ENCODE measurements at regions not wholly inside any gene's neighbourhood (a gene's known extent, or its start where the extent isn't known, plus 50 kb on each side); places are given as distances from the start of the nearest gene placed in this dataset.

GRCh38 chr2:49780949-49781348 is 626.6 kb upstream of the FSHR start:
- in situ Hi-C loops (cut with MboI; ENCODE audit: low pct_ligation_motif_present in 1 of 4, low pct_unique_long_range_greater_than_20kb in 1 of 4, low sequenced_read_pairs in 3 of 4): no loop called here
- H3K4me3 ChIP-seq: no peak overlapping the region
- H3K27me3 ChIP-seq: no peaks in the 10 kb centered on the region
- TF ChIP-seq CTCF (IDR thresholded peaks at IDR 0.05): no peak
- TF ChIP-seq POLR2AphosphoS5 (IDR thresholded peaks at IDR 0.05): no peak
- no peak for TF ChIP-seq POLR2A (IDR thresholded peaks at IDR 0.05)
- TF ChIP-seq EP300 (IDR thresholded peaks at IDR 0.05; ENCODE audit: low read depth): no peak
- intact Hi-C loops (cut with DNase I; ENCODE audit: low total_unique reads): loop anchor here (5.0 kb wide), 1 partner anchor 931 kb away; no protein-coding TSS in a partner anchor
- H3K4me1 ChIP-seq: no peaks in the 10 kb centered on the region
- no peak overlapping the region for H3K27ac ChIP-seq
- DNase-seq: no peak
- no peaks in the 10 kb centered on the region for H3K9me3 ChIP-seq
- no peaks in the 10 kb centered on the region for H3K36me3 ChIP-seq
- 63 to 69% methylated on average over 2 of the region's 2 CpGs for WGBS, 2 donors (ENCODE audit: low coverage in 1 of 2)

GRCh38 chr2:49772299-49772970 is 618.1 kb upstream of the FSHR start:
- no peak overlapping the region for H3K27ac ChIP-seq

GRCh38 chr2:49770919-49771318 is 616.6 kb upstream of the FSHR start:
- TF ChIP-seq EP300 (IDR thresholded peaks at IDR 0.05; ENCODE audit: low read depth) (no peak), CTCF (IDR thresholded peaks at IDR 0.05) (peak in 1 of 5 experiments; percentile 19), POLR2A (IDR thresholded peaks at IDR 0.05) (no peak), POLR2AphosphoS5 (IDR thresholded peaks at IDR 0.05) (no peak)
- DNase-seq: peak; percentile 8
- no peak overlapping the region for H3K4me3 ChIP-seq
- no peaks in the 10 kb centered on the region for H3K4me1 ChIP-seq
- no peaks in the 10 kb centered on the region for H3K27me3 ChIP-seq
- no peaks in the 10 kb centered on the region for H3K9me3 ChIP-seq
- intact Hi-C loops (cut with DNase I; ENCODE audit: low total_unique reads): no loop called here
- in situ Hi-C loops (cut with MboI; ENCODE audit: low pct_ligation_motif_present in 1 of 4, low pct_unique_long_range_greater_than_20kb in 1 of 4, low sequenced_read_pairs in 3 of 4): no loop called here
- no peak overlapping the region for H3K27ac ChIP-seq
- 54% methylated on average over 4 of the region's 4 CpGs; no CpG with 5 or more reads in 1 of the 2 donors for WGBS, 2 donors (ENCODE audit: low coverage in 1 of 2)
- no peaks in the 10 kb centered on the region for H3K36me3 ChIP-seq

More at GRCh38 chr2:49772299-49772970, 618.1 kb upstream of the FSHR start:
- TF ChIP-seq POLR2AphosphoS5 (IDR thresholded peaks at IDR 0.05) (no peak), POLR2A (IDR thresholded peaks at IDR 0.05) (no peak), EP300 (IDR thresholded peaks at IDR 0.05; ENCODE audit: low read depth) (no peak), CTCF (IDR thresholded peaks at IDR 0.05) (no peak)
- in situ Hi-C loops (cut with MboI; ENCODE audit: low pct_ligation_motif_present in 1 of 4, low pct_unique_long_range_greater_than_20kb in 1 of 4, low sequenced_read_pairs in 3 of 4): no loop called here
- Histone ChIP-seq H3K36me3 (no peaks in the 10 kb centered on the region), H3K27me3 (no peaks in the 10 kb centered on the region), H3K4me1 (no peaks in the 10 kb centered on the region), H3K9me3 (no peaks in the 10 kb centered on the region), H3K4me3 (no peak overlapping the region)
- no peak for DNase-seq
- intact Hi-C loops (cut with DNase I; ENCODE audit: low total_unique reads): no loop called here
- 82% methylated on average over 10 of the region's 10 CpGs; no CpG with 5 or more reads in 1 of the 2 donors for WGBS, 2 donors (ENCODE audit: low coverage in 1 of 2)

- no peak for TF ChIP-seq POLR2AphosphoS5 (IDR thresholded peaks at IDR 0.05)
- TF ChIP-seq EP300 (IDR thresholded peaks at IDR 0.05; ENCODE audit: low read depth): no peak
- TF ChIP-seq CTCF (IDR thresholded peaks at IDR 0.05): no peak
- TF ChIP-seq POLR2A (IDR thresholded peaks at IDR 0.05): no peak
- intact Hi-C loops (cut with DNase I; ENCODE audit: low total_unique reads): no loop called here
Observed at GRCh38 chr2:49767316-49767715, 613.0 kb upstream of the FSHR start.

More at GRCh38 chr2:49767316-49767715, 613.0 kb upstream of the FSHR start:
- WGBS, 2 donors (ENCODE audit: low coverage in 1 of 2): 58% methylated on average over 3 of the region's 3 CpGs; no CpG with 5 or more reads in 1 of the 2 donors
- no peaks in the 10 kb centered on the region for H3K36me3 ChIP-seq
- no peaks in the 10 kb centered on the region for H3K4me1 ChIP-seq
- H3K4me3 ChIP-seq: no peak overlapping the region
- in situ Hi-C loops (cut with MboI; ENCODE audit: low pct_ligation_motif_present in 1 of 4, low pct_unique_long_range_greater_than_20kb in 1 of 4, low sequenced_read_pairs in 3 of 4): no loop called here
- H3K27ac ChIP-seq: no peak overlapping the region
- H3K9me3 ChIP-seq: no peaks in the 10 kb centered on the region
- no peaks in the 10 kb centered on the region for H3K27me3 ChIP-seq
- DNase-seq: no peak

All from transverse colon (tissue), 4 donors.